GM19324 (cell line): ENCODE measurements at regions not wholly inside any gene's neighbourhood (a gene's known extent, or its start where the extent isn't known, plus 50 kb on each side); places are given as distances from the start of the nearest gene placed in this dataset.

Experiments used
- ATAC-seq: cut with Tn5 transposase; IDR thresholded peaks from one replicate; pipeline ENCODE4 v1.9.1; 2021; ENCODE audit warnings: mild to moderate bottlenecking, moderate library complexity; ENCODE audit not compliant: unreplicated experiment, low FRiP score

- no peak for ATAC-seq
These were observed 61.7 kb upstream of the KLF6 start for GRCh38 chr10:3846736-3847135.

DNA sequence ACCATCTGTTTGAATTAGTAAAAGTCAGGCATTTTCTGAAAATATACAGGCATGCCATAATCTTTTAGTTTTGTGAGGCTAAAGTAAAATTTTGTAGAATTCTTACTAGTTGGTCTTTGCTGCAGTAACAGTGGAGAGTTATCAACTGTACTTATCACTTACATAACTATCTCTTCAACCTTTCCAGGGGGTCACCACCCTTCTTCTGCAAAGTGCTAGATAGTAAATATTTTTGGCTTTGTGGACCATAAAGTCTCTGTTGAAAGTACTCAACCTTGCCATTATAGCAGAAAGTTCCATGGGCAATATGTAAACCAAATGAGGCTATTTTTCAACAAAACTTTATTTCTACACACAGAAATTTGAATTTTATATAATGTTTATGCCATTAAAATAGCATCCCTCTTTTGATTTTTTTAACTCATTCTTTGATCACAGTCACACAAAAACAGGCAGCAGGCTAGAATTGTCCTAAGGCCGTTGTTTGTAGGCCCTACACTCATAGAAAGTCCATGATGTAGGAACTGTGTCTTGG, 59.5 kb upstream of the KLF6 start:
- ATAC-seq, result no peak

DNA sequence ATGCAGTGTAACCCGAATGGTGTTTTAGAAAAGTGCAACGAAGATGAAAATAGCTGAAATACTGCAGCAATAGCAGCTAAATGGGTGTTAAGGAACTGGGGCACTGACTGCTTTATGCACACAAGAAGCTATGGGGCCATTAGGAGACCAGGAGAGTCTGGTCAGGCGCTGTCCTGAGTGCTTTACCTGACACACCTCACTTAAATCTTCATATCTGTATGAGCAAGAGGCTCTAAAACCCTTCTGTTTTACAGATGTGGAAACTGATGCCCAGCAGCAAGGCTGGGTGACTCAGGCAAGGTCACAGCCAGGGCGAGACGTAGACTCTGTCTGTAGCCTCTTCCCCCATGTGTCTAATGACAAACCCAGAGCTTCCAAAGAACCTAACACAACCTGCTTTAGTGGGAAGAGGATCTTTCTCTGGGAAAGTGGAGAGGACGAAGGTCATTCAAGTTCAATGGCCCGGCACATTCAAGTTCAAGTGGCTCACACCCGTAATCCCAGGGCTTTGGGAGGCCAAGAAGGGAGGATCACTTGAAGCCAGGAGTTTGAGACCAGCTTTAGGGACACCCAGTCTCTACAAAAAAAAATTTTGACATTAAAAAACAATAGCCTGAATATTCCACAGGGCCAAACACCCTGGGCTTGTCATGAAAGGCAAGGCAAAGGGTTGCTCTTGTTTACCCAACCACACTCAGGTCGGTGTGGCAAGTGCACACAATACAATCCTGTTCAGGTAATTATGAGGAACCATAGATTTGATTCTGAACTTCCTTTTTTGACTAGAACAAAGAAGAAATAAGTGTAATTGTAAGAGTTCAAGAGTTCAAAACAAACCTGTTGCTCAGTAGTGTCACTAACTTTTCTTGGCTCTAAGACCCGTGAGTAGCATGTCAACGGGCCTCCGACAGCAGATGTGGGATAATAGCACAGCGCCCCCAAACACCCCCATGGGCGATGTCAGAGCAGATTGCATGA, 53.7 kb upstream of the KLF6 start:
- no peak for ATAC-seq

GRCh38 chr10:3837647-3838459, 52.8 kb upstream of the KLF6 start:
- ATAC-seq, result no peak

GRCh38 chr10:3836222-3836820, 51.3 kb upstream of the KLF6 start:
- ATAC-seq, result no peak

DNA sequence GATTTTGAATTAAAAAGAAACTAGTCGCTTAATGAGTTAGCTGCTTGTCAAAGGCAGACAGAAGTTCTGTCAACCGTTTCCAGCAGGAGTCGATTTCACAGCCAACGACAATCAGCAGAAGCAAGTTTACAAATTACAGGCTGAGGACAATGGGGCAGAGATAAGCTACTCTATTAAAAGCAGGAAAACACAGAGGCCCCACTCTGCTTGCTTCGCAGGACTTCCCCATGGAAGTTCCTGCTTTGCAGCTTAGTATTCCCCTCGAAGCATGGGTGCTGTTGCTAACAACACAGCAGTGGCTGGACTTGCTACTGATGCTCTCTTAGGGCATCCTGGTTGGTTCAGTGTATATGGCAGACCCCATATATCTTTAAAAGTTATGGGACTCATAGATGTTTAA, 50.8 kb upstream of the KLF6 start:
- no peak for ATAC-seq

DNA sequence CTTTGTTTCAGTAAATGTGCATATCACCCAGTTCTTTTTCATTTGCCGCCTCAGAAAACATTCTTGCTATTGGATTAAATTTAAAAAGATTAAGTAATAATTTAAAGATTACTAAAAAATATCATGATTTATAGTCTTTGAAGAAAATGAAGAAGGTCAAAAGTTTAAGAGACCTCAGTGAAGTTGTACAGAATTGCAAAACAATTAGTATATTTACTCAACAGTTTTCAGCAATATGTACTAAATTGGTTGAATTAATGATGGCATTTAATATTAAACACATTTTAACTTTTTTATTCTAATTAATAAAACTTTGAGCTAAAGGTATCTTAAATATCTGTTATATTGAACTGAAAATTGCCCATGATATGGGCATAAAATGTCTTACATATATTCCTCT, 49.9 kb upstream of the KLF6 start:
- ATAC-seq, result no peak
